ENCODE measurements at regions not wholly inside any gene's neighbourhood (a gene's known extent, or its start where the extent isn't known, plus 50 kb on each side); places are given as distances from the start of the nearest gene placed in this dataset.

GRCh38 chr4:16377887-16378286 is 151.6 kb upstream of the TAPT1 start:
- no peak for DNase-seq (ENCODE audit: extremely low read depth, low read depth, low spot score)

DNA sequence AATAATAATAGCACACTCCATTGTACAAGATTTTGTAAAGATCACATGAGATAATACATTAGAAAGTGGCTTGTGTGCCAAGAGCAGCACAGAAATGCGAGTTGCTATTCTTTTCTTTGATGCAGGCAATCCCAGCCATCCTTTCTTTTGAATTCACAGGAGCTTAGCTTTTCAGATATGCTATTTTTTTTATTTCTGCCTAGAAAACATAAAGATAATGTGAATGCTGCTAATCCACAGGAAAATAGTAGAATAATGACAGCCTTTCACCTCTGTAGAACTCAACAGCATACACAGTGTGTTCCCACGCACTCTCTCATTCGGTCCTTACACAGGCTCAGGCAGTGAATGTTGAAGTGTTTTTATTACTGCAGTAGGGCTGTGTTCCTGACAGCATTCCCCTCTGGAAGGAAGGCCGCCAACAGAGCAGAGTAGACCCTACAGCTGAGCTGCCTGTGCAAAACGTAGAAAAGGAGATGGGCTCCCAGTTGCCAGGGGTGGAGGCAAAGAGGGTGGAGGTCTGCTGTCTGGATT is 138.8 kb upstream of the TAPT1 start:
- DNase-seq (ENCODE audit: extremely low read depth, low read depth, low spot score) = no peak

DNA sequence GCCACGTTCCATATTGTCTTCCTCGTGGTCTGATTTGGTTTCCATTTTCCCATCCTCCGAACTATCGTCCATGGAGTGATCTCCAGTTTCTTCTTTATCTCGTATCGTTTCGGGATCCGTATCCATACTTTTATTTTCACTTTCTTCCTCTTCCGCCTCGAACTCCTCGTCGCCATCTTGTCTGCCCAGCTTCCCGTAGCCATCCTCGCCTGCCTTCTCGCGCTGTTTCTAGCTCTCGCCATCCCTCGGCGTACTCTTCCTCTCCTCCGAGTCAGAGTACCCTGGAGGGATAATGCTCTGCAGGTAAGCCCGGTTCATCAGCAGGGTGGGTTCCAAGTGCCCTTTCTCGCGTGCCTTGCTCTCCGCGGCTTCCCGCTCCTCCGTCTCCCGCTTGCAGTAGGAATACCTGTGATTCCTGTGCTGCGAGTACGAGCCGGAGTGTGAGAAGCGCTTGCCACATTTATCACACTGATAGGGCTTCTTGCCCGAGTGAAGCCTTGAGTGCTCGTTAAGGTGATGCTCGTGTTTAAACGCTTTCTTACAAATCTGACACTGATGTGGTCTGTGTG is 134.5 kb upstream of the TAPT1 start:
- DNase-seq (ENCODE audit: extremely low read depth, low read depth, low spot score) = no peak

DNA sequence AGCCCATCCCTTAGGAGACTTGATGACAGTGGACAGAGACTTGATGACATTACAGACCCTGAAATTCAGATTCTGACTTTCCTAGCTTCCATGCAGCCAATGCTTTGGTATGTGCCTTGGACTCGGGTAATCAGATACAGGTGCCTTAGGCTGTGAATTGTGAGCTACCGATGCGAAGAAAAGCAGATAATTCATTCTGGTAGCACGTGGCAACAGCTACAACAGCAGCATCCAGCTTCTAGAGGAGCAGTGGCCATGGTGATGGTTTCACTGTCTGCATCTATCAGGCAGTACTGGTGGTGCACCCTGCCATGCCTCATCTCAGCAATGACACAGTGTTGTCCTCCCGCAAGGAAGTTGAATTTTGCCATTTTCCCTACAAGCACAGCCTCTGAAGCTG is 126.9 kb upstream of the TAPT1 start:
- no peak for DNase-seq (ENCODE audit: extremely low read depth, low read depth, low spot score)

GRCh38 chr4:16351161-16351560 is 124.9 kb upstream of the TAPT1 start:
- no peak for DNase-seq (ENCODE audit: extremely low read depth, low read depth, low spot score)

DNA sequence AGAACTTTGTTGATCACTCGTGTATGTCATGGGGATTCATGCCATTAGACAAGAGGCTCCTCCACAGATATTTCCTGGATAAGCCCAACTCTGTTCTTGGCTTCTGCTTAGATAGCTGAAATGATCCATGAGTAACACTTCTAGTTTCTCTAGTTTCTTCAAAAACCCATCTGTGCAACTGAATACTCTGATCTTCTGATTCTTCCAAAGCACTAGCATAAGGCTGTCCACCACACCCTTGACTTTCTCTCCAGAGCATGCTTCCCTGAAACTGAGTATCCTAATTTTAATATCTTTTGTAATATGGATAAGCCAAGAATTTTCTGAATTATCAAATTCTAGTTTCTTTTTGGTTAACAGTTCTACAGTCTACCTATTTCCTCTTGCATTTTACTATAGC is 118.6 kb upstream of the TAPT1 start:
- DNase-seq (ENCODE audit: extremely low read depth, low read depth, low spot score) = no peak

- DNase-seq (ENCODE audit: extremely low read depth, low read depth, low spot score) = no peak
Measured at GRCh38 chr4:16337936-16338335, 111.7 kb upstream of the TAPT1 start.

GRCh38 chr4:16334601-16335000 is 108.3 kb upstream of the TAPT1 start:
- no peak for DNase-seq (ENCODE audit: extremely low read depth, low read depth, low spot score)

GRCh38 chr4:16329797-16330134 is 103.5 kb upstream of the TAPT1 start:
- DNase-seq (ENCODE audit: extremely low read depth, low read depth, low spot score) = no peak

DNA sequence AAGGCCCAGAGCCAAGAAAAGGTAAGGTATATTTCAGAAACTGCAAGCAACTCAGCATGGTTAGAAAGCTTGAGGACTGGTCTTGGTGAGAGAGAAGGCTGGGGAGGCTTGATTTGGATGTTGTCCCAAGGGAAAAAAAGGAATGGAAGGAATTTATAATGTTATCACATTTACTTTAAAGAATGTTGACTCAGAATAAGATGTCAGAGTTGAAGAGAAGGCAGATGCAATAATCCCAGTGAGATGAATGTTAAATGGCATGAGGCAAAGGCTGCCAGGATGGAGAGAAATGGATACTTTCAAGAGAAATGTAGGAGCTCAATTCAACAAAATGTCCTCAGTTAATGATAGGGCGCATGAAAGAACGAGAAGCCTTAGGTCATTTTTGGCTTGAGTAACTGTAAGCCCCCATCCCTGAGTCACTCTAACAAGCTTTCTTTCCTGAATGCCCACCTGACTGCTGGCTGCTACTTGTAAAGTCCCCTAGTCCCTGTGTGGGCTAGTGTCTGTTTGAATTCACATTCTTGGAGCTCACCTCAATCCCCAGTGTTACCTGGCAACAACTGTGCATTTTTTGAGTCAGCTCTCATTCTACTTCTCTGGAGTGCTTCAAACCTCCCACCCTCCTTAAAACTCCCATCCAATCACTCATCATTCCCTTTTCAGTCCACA is 103.0 kb upstream of the TAPT1 start:
- DNase-seq (ENCODE audit: extremely low read depth, low read depth, low spot score) = no peak

- no peak for DNase-seq (ENCODE audit: extremely low read depth, low read depth, low spot score)
Measured at GRCh38 chr4:16322183-16322582, 95.9 kb upstream of the TAPT1 start.

- DNase-seq (ENCODE audit: extremely low read depth, low read depth, low spot score) = no peak
Measured at GRCh38 chr4:16315456-16315855, 89.2 kb upstream of the TAPT1 start.

GRCh38 chr4:16310606-16311005 is 84.3 kb upstream of the TAPT1 start:
- no peak for DNase-seq (ENCODE audit: extremely low read depth, low read depth, low spot score)

DNA sequence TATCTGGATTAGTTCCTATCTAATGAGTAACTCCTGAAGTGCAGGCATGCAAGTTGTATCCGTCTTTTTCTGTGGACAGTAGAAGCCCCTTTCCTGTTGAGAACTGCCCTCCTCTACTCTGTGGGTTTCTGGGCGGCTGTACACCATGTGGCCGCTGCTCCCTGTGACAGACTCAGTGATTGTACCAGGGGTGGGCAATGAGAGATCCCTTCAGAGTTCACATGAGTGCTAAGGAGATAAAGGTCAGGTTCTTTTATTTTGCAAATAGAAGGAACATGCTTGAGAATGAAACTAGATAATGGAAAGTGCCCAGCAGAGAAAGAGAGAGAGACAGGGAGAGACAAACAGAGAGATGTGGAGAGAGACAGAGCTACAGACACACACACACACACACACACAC is 76.4 kb upstream of the TAPT1 start:
- DNase-seq (ENCODE audit: extremely low read depth, low read depth, low spot score) = no peak

GRCh38 chr4:16297003-16297402 is 70.7 kb upstream of the TAPT1 start:
- no peak for DNase-seq (ENCODE audit: extremely low read depth, low read depth, low spot score)

GRCh38 chr4:16294455-16294854 is 68.2 kb upstream of the TAPT1 start:
- DNase-seq (ENCODE audit: extremely low read depth, low read depth, low spot score) = no peak

DNA sequence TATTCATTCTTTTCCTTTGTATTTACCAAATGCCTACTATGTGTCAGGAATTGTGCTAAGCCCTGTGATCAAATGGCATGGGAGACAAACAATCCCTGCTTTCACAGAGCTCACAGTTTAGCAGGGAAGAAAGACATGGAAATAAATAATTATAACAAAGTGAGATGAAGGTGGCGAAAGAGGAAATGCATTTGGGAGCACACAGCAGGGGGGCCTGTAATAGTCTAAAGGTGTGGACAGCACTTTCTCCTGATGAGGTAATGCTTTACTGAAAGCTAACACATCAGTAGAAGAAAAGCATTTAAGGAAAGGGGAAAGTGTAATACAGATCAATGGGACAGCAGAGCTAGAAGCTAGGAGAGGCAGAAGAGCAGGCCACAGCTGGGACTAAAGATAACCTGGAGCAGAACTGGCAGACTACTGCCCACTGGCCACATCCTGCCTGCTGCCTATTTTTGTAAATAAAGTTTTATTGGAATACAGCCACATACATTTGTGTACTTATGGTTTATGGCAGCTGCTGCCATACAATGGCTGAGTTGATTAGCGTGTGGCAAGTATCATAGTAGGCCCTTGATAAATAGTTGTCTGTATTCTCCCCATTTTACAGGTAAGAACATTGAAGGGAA is 67.1 kb upstream of the TAPT1 start:
- DNase-seq (ENCODE audit: extremely low read depth, low read depth, low spot score) = no peak

DNA sequence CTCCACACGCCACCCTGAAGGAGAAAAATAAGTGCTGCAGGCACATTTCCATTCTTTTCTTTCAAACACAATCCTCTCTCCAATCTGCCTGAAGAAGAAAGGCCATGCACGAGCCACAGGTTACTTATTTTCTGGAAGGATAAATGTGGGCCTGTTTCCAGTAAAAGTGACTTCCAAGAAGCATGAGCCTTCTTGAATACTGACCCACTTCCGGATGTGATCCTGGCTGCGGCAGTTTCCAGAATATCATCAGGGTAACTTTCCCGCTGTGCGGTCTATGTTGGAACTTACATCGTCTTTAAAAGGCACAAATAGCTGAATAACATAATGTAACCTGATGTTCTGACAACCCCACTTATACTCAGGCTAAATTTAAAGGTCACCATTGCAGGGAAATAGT is 66.3 kb upstream of the TAPT1 start:
- DNase-seq (ENCODE audit: extremely low read depth, low read depth, low spot score) = no peak

DNA sequence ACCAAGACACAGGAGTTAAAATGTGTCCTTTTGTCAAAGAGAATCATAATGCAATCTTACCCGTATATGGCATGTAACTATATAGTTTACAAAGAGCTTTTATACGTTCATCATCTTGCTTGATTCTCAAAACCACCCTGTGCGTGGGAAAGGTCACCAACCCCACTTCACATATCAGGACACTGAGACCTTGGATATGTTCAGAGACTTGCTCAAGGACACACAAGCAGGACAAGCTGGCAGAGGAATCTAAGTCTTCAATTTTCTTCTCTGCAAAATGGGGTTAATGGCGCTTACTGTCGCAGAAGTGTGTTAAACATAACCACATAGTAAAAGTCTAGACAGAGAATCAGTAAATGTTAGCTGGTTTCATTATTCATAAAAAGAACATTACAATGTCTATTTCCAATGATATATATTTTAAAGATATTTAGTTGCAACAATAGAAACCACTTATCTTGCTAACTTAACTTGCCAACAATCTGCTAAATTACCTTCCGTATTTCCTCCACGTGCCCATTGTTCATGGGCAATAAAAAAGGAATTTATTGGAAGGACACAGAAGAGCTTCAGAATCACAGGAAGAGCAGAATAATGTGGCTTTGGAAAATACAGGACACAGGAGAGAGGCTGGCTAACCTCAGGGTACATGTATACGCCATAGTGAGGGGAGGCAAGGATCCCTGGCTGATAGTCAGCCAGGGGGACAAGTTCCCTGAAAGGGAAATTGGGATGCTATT is 64.6 kb upstream of the TAPT1 start:
- no peak for DNase-seq (ENCODE audit: extremely low read depth, low read depth, low spot score)

DNA sequence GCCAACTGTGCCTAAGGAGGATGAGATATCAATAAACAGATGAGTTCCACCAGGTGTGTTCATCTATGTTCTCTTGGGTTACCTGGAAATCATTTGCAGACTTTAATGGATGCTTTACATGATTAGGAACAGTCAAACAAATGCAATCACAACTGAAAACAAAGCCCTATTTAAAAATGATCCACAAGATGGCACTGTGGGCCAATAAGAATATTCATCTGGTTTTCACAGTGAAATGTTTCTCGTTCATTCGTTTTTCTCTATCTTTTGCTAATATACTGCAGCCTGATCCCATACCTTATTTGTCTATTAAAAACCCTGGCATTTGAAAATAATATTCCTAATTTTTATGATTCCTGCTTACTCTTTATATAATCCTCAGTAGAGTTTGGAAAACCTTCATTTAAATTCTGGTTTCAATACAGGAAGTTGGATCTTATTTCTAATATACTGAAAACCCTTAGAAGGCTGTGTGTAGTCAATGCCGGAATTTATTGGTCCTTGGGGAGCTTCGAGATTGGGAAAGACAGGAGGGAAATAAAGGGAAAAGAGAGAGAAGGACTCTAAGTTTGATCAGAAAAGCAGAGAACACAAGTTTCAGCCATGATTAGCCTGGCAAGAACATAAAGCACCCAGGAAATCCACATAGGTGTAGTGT is 63.8 kb upstream of the TAPT1 start:
- DNase-seq (ENCODE audit: extremely low read depth, low read depth, low spot score) = peak; percentile 48

DNA sequence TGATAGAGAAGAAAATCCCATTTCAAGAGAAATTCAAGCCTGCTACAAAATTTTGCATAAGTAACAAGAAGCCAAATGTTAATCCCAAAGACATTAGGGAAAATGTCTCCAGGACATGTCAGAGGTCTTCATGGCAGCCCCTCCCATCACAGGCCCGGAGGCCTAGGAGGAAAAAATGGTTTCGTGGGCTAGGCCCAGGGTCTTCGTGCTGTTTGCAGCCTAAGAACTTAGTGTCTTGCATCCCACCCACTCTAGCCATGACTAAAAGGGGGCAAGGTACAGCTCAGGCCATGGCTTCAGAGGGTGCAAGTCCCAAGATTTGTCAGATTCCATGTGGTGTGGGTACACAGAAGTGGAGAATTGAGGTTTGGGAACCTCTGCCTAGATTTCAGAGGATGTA is 57.8 kb upstream of the TAPT1 start:
- no peak for DNase-seq (ENCODE audit: extremely low read depth, low read depth, low spot score)

All from glomerular endothelial cell (primary cell).